Caco-2 (cell line): ENCODE measurements at regions not wholly inside any gene's neighbourhood (a gene's known extent, or its start where the extent isn't known, plus 50 kb on each side); places are given as distances from the start of the nearest gene placed in this dataset.
A peak's percentile ranks its signal among the peaks of the same experiment; 100 is the strongest.

Source experiments
- BruUV-seq: library from RNA; stranded (reverse); fragments of 400-500 nt; replicated peaks from 2 replicates; lab custom pipeline; 2021; lab: Mats Ljungman, UMichigan
- CTCF ChIA-PET: fragments of 300-600 bp; sonication (Branson Sonifier 250); formaldehyde crosslinking; loops from one replicate; lab custom pipeline; 2022; ENCODE audit warnings: antibody characterized with exemption; lab: Charles Lee
- POLR2A ChIA-PET: fragments of 300-600 bp; sonication (Branson Sonifier 250); formaldehyde crosslinking; loops from one replicate; lab custom pipeline; 2022; ENCODE audit warnings: antibody characterized with exemption; lab: Charles Lee
- DNase-seq, 2 experiments: peaks; one replicate each; pipeline versions ENCODE4 v3.0.0 to v3.0.0-alpha.2; 2020 to 2022
- H3K27me3 ChIP-seq: replicated peaks from 2 replicates; pipeline ENCODE4 v1.6.0; 2011; ENCODE audit warnings: low read length; ENCODE audit not compliant: control insufficient read depth, insufficient read depth
- H3K36me3 ChIP-seq: 2 replicates; pipeline ENCODE4 v1.5.1; 2011; ENCODE audit warnings: low read length; ENCODE audit not compliant: control insufficient read depth, insufficient read depth
- H3K4me1 ChIP-seq: fragments of 250-450 bp; sonication (Bioruptor Pico); 2 replicates; pipeline ENCODE4 v1.5.1; 2020; ENCODE audit warnings: mild to moderate bottlenecking
- H3K4me3 ChIP-seq: 2 replicates; pipeline ENCODE4 v1.5.1; 2011; ENCODE audit warnings: low read depth, mild to moderate bottlenecking, control low read depth, low read length
- H3K9me3 ChIP-seq: fragments of 250-450 bp; sonication (Bioruptor Pico); 2 replicates; pipeline ENCODE4 v1.5.1; 2020; ENCODE audit warnings: mild to moderate bottlenecking, moderate library complexity
- H3K27ac Mint-ChIP-seq: one replicate; pipeline ENCODE4 v1.8.0; 2022; ENCODE audit warnings: mixed read lengths; ENCODE audit not compliant: unreplicated experiment
- H3K27me3 Mint-ChIP-seq: one replicate; pipeline ENCODE4 v1.8.0; 2022; ENCODE audit warnings: mixed read lengths; ENCODE audit not compliant: insufficient read depth, unreplicated experiment
- H3K36me3 Mint-ChIP-seq: one replicate; pipeline ENCODE4 v1.8.0; 2022; ENCODE audit warnings: mild to moderate bottlenecking, mixed read lengths; ENCODE audit not compliant: insufficient read depth, unreplicated experiment
- H3K4me1 Mint-ChIP-seq: one replicate; pipeline ENCODE4 v1.8.0; 2022; ENCODE audit warnings: low read depth, mixed read lengths; ENCODE audit not compliant: unreplicated experiment
- H3K4me3 Mint-ChIP-seq: one replicate; pipeline ENCODE4 v1.8.0; 2022; ENCODE audit warnings: mild to moderate bottlenecking, moderate library complexity, mixed read lengths; ENCODE audit not compliant: unreplicated experiment
- H3K9me3 Mint-ChIP-seq: one replicate; pipeline ENCODE4 v1.8.0; 2022; ENCODE audit warnings: mixed read lengths; ENCODE audit not compliant: unreplicated experiment
- intact Hi-C: fragments of 100-400 bp; cut with micrococcal nuclease; formaldehyde crosslinking; loops from one replicate; pipeline ENCODE4 v1.10.0; 2022; ENCODE audit not compliant: unreplicated experiment
- TF ChIP-seq, protein P1 (sequence below), 2 experiments: fragments of 200-600 bp in 1 of 2; IDR thresholded peaks; 1 replicate in 1 of 2; 2 replicates in 1 of 2; pipeline versions ENCODE4 v1.5.1 to v1.8.0; 2011 to 2022; ENCODE audit warnings: antibody characterized with exemption in 1 of 2, control low read depth in 1 of 2, inconsistent platforms in 1 of 2, low read depth in 1 of 2, low read length in 1 of 2, mild to moderate bottlenecking in 1 of 2, moderate library complexity in 1 of 2; ENCODE audit not compliant: insufficient read depth in 1 of 2, severe bottlenecking in 1 of 2, unreplicated experiment in 1 of 2

- Histone ChIP-seq H3K36me3 (no peaks in the 10 kb centered on the region), H3K9me3 (no peaks in the 10 kb centered on the region), H3K4me1 (peaks cover 36% of the 10 kb centered on the region), H3K4me3 (no peak overlapping the region), H3K27me3 (no peaks in the 10 kb centered on the region)
- H3K36me3 Mint-ChIP-seq: peaks cover 21% of the 10 kb centered on the region
- ChIA-PET CTCF (interaction anchor here (0.8 kb wide), 1 partner anchor 102 kb away, joined by 3 read pairs; no protein-coding TSS in a partner anchor), POLR2A (interaction anchor here (0.6 kb wide), 1 partner anchor 44 kb away, joined by 3 read pairs; no protein-coding TSS in a partner anchor)
- BruUV-seq: no TSS peak
- H3K9me3 Mint-ChIP-seq: peaks cover 10% of the 10 kb centered on the region
- peak; percentile 55 to 83 for DNase-seq
- H3K27ac Mint-ChIP-seq: peak overlapping the region; percentile 90
- no peaks in the 10 kb centered on the region for H3K27me3 Mint-ChIP-seq
- peaks cover 27% of the 10 kb centered on the region for H3K4me1 Mint-ChIP-seq
- H3K4me3 Mint-ChIP-seq: peak overlapping the region; percentile 43
- intact Hi-C loops: no loop called here
- TF ChIP-seq, protein P1, sequence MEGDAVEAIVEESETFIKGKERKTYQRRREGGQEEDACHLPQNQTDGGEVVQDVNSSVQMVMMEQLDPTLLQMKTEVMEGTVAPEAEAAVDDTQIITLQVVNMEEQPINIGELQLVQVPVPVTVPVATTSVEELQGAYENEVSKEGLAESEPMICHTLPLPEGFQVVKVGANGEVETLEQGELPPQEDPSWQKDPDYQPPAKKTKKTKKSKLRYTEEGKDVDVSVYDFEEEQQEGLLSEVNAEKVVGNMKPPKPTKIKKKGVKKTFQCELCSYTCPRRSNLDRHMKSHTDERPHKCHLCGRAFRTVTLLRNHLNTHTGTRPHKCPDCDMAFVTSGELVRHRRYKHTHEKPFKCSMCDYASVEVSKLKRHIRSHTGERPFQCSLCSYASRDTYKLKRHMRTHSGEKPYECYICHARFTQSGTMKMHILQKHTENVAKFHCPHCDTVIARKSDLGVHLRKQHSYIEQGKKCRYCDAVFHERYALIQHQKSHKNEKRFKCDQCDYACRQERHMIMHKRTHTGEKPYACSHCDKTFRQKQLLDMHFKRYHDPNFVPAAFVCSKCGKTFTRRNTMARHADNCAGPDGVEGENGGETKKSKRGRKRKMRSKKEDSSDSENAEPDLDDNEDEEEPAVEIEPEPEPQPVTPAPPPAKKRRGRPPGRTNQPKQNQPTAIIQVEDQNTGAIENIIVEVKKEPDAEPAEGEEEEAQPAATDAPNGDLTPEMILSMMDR (IDR thresholded peaks at IDR 0.05; ENCODE audit: insufficient read depth in 1 of 2, low read depth in 1 of 2, low read length in 1 of 2, severe bottlenecking in 1 of 2, unreplicated experiment in 1 of 2): no peak
Measured at GRCh38 chr5:124628721-124629596, 117.5 kb downstream of the ZNF608 start.

DNA sequence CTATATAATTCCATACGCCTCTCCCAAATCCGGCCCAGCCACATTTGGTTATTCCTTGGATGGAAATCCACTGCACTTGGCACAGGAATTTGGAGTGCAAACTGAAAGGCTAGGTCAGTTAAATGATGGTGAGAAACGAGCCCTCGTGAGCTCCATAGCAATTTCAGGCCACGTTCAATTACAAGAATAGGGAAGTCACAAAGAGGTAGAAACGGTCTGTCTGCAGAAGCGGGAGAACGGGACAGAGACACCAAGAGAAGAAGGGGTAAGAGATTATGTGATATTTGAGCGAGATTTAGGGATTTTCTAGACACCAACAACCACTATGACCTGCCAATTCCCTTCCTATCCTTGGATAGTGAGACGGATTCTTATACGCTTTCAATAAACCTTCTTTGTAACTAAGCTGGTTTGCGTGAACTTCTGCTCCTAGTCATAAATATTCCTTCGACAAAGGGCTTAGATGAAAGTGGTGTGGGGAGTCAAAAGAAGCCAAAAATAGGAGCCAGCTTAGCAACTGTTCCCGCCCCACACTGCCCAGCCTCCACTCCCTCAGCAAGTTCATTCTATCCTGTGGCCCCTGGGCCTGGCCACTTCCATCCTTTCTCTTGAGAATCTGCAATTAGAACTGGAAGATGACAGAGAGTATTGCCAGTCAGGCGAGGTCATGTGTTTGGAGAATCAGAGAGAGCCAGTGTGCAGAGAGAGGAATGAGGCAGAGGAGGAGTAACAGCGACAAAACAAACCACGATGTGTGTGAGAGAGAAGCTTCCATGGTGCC is 118.4 kb downstream of the ZNF608 start:
- peaks cover 27% of the 10 kb centered on the region for H3K4me1 ChIP-seq
- BruUV-seq: no TSS peak
- peaks cover 9% of the 10 kb centered on the region for H3K9me3 Mint-ChIP-seq
- DNase-seq: no peak
- intact Hi-C loops: no loop called here
- H3K4me3 ChIP-seq: no peak overlapping the region
- H3K36me3 ChIP-seq: no peaks in the 10 kb centered on the region
- peaks cover 23% of the 10 kb centered on the region for H3K4me1 Mint-ChIP-seq
- H3K27me3 Mint-ChIP-seq: no peaks in the 10 kb centered on the region
- CTCF ChIA-PET: no interaction called here
- TF ChIP-seq, protein P1 (IDR thresholded peaks at IDR 0.05; ENCODE audit: insufficient read depth in 1 of 2, low read depth in 1 of 2, low read length in 1 of 2, severe bottlenecking in 1 of 2, unreplicated experiment in 1 of 2): no peak
- H3K9me3 ChIP-seq: no peaks in the 10 kb centered on the region
- no peaks in the 10 kb centered on the region for H3K27me3 ChIP-seq
- peak overlapping the region; percentile 90 for H3K27ac Mint-ChIP-seq
- POLR2A ChIA-PET: no interaction called here
- H3K36me3 Mint-ChIP-seq: peaks cover 14% of the 10 kb centered on the region
- peak overlapping the region; percentile 36 for H3K4me3 Mint-ChIP-seq

DNA sequence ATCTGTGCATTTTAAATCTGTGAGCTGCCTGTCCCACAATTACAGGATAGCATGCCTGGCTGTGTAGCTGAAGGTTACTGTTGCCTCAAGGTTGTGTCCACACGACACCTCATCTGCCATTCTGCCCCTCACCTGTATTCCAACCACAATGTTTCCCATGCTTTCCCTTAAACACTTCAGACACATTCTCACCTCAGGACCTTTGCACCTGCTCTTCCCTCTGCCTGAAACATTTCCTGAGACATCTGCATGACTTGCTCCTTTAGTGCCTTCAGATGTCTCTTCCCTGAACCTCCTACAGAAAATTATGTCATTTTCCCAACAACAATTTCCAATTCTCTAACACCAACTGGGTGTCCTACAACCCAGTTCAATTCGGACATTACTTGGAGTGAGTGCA is 120.4 kb downstream of the ZNF608 start:
- Histone ChIP-seq H3K4me3 (no peak overlapping the region), H3K27me3 (no peaks in the 10 kb centered on the region), H3K36me3 (no peaks in the 10 kb centered on the region), H3K4me1 (peaks cover 18% of the 10 kb centered on the region), H3K9me3 (no peaks in the 10 kb centered on the region)
- Mint-ChIP-seq H3K9me3 (no peaks in the 10 kb centered on the region), H3K27ac (no peak overlapping the region), H3K4me1 (peaks cover 16% of the 10 kb centered on the region), H3K4me3 (no peak overlapping the region), H3K27me3 (no peaks in the 10 kb centered on the region), H3K36me3 (peaks cover 9% of the 10 kb centered on the region)
- no TSS peak for BruUV-seq
- TF ChIP-seq, protein P1 (IDR thresholded peaks at IDR 0.05; ENCODE audit: insufficient read depth in 1 of 2, low read depth in 1 of 2, low read length in 1 of 2, severe bottlenecking in 1 of 2, unreplicated experiment in 1 of 2): no peak
- no peak for DNase-seq
- ChIA-PET POLR2A (no interaction called here), CTCF (no interaction called here)
- intact Hi-C loops: no loop called here
